HG02610 (cell line): ENCODE measurements at regions not wholly inside any gene's neighbourhood (a gene's known extent, or its start where the extent isn't known, plus 50 kb on each side); places are given as distances from the start of the nearest gene placed in this dataset.
"Not testable (repeated sequence)": the region's sequence is repeated elsewhere in the genome, so short reads cannot be mapped to it uniquely, and the experiment has no call there.

Experiments
- ATAC-seq: cut with Tn5 transposase; IDR thresholded peaks from one replicate; pipeline ENCODE4 v1.9.1; 2021; ENCODE audit warnings: mild to moderate bottlenecking, moderate library complexity; ENCODE audit not compliant: unreplicated experiment

DNA sequence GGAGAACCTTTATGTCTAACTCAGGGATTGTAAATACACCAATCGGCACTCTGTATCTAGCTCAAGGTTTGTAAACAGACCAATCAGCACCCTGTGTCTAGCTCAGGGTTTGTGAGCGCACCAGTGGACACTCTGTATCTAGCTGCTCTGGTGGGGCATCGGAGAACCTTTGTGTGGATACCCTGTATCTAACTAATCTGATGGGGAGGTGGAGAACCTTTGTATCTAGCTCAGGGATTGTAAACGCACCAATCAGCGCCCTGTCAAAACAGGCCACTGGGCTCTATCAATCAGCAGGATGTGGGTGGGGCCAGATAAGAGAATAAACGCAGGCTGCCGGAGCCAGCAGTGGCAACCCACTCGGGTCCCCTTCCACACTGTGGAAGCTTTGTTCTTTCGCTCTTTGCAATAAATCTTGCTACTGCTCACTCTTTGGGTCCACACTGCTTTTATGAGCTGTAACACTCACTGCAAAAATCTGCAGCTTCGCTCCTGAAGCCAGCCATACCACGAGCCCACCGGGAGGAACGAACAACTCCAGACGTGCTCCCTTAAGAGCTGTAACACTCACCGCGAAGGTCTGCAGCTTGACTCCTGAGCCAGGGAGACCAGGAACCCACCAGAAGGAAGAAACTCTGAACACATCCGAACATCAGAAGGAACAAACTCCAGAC is 1673.2 kb upstream of the B3GALT2 start:
- ATAC-seq, result not testable (repeated sequence)

DNA sequence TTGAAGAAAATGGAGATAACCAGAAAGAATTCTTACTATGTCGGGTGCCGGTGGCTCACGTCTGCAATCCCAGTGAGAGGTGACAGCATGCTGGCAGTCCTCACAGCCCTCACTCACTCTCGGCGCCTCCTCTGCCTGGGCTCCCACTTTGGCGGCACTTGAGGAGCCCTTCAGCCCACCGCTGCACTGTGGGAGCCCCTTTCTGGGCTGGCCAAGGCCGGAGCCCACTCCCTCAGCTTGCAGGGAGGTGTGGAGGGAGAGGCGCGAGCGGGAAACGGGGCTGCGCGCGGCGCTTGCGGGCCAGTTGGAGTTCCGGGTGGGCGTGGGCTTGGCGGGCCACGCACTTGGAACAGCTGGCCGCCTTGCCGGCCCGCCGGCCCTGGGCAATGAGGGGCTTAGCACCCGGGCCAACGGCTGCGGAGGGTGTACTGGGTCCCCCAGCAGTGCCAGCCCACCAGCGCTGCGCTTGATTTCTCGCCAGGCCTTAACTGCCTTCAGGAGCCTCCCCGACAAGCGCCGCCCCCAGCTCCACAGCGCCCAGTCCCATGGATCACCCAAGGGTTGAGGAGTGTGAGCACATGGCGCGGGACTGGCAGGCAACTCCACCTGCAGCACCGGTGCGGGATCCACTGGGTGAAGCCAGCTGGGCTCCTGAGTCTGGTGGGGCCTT is 1672.5 kb upstream of the B3GALT2 start:
- ATAC-seq, result not testable (repeated sequence)

DNA sequence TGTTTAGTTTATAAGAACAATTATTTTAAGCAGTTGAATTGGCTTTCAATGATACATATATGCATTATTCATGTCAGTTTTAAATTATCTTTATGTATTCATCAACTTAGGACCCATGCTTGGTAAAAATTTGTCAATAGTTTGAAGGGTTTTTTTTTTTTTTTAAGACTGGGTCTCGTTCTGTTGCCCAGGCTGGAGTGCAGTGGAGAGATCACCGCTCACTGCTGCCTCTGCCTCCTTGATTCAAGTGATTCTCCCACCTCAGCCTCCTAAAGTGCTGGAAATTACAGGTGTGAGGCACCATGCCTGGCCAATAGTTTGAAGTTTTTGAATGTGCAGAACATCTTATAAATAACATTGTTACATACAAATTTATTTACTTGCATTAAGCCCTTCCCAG is 1671.0 kb upstream of the B3GALT2 start:
- ATAC-seq, result no peak

DNA sequence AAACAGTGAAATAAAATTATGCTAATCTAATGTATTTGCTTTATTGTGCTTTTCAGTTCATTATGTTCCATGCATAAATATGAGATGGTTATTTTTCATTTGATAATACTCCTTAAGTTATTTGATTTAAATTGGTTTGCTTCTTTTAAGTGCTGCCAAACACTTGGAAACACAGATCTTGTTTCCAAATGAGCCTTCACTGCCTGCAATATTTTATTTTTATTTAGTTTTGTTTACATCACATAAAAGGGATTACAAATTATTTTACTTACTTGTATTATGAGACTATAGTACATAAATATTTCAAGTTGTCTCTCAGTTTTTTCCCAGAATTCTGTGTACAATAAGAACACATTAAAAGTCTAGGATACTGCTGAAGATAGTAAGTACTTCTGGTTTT is 1662.4 kb upstream of the B3GALT2 start:
- no peak for ATAC-seq

DNA sequence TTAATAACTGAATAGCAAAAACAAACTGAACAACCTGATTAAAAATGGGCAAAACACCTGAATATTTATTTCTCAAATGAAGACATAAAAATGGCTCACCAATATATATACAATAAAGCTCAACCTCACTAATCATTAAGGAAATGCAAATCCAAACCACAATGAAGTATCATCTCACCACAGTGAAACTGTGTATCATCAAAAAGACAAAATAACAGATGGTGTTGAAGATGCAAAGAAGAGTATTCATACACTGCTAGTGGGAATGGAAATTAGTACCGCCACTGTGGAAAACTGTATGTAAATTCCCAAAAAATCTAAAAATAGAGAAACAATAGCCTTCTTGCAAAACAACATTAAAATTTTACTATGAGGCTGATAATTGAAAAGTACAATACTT is 1660.1 kb upstream of the B3GALT2 start:
- ATAC-seq, result peak; percentile 73

DNA sequence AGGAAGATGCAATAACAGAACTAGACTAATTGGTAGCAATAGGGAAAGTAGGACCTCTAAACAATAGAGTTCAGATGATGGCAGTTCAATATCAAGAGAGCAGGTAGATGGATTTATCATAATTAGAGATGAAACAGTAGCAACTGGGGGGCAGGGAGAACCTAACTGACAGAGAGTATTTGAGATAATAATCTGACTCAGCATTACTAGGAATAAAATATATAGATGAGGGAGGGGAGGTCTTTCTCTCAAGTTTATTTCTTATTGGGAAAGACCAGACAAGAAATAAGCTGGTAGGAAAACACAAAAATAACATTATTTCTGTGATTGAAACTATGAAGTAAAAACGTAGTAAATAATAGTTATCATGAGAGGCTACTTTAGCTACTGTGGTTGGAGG is 1656.7 kb upstream of the B3GALT2 start:
- no peak for ATAC-seq

DNA sequence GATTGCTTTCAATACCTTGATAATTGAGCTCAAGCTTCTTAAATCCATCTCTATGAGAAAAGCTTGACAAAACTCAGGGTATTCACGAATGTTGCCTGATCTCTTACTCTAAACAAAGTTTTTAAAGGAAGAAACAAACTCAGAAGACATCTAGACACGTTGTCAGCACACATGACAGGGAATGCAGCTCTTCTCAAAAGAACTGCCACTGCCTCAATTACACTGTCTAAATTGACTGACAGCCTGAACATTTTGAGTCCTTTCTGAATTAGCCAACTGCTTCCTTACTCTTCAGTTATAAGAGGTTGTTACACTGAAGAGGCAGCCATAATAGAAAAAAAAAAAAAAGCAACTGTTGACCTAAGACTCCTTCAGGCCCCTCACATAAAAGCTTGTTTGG is 1646.7 kb upstream of the B3GALT2 start:
- ATAC-seq, result no peak

DNA sequence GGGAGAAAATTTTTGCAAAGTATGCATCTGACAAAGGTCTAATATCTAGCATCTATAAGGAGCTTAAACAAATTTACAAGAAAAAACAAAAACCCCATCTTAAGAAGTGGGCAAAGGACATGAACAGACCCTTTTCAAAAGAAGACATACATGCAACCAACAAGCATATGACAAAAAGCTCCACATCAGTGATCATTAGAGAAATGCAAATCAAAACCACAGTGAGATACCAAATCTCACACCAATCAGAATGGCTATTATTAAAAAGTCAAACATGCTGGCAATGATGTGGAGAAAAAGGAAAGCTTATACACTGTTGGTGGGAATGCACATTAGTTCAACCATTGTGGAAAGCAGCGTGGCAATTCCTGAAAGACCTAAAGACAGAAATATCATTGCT is 1645.2 kb upstream of the B3GALT2 start:
- ATAC-seq, result not testable (repeated sequence)

DNA sequence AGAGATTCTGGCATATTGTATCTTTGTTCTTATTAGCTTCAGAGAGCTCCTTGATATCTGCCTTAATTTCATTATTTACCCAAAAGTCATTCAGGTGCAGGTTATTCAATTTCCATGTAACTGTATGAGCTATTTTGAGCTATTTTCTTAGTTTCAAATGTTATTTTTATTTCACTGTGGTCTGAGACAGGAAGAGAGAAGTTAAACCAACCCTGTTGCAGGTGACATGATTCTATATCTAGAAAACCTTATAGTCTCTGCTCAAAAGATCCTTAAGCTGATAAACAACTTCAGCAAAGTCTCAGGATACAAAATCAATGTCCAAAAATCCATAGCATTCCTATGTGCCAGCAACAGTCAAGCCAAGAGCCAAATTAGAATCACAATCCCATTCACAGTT is 1644.0 kb upstream of the B3GALT2 start:
- peak; percentile 88 for ATAC-seq

DNA sequence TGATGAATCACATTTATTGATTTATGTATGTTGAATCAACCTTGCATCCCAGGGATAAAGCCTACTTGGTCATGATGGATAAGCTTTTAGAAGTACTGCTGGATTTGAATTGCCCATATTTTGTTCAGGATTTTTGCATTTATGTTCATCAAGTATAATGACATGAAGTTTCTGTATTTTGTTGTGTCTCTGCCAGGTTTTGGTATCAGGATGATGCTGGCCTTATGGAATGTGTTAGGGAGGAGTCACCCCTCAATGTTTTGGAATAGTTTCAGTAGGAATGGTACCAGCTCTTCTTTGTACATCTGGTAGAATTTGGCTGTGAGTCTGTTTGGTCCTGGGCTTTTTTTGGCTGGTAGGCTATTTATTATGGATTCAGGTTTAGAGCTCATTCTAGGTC is 1643.1 kb upstream of the B3GALT2 start:
- no peak for ATAC-seq

DNA sequence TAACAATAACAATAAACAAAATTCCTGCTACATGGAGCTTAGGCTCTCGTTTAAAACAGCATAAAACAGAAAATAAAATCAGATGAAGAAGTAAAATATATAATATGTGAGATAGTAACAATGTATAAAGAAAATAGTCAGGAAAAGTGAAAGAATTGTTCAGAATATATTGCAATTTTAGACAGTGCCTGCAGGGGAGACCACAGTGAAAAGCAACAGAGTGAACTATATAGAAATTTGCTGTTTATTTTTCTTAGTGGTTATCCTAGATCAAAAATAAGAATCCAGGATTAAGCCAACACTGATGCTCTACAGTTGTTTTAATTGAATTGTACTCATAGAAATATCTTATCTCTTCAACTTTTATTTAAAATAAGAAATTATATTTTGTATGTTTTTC is 1639.0 kb upstream of the B3GALT2 start:
- no peak for ATAC-seq

DNA sequence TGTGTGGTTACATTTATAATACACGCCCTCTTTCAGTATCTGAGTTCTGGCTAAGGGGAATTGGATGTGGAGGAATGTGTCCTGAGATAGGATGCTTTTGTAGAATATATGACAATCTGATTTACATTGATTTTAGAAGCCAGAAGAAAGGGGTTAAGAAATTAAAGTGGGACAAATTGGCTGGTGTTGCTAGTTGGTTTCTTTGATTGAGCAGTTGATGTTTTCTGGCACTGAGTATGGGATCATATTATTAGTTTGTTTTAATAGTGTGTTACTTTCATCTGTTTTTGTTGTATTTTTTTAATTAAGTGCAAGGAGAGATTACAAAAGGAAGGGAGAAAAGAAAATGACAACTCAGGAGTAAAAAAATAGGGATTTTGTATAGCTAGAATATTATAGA is 1634.7 kb upstream of the B3GALT2 start:
- no peak for ATAC-seq

DNA sequence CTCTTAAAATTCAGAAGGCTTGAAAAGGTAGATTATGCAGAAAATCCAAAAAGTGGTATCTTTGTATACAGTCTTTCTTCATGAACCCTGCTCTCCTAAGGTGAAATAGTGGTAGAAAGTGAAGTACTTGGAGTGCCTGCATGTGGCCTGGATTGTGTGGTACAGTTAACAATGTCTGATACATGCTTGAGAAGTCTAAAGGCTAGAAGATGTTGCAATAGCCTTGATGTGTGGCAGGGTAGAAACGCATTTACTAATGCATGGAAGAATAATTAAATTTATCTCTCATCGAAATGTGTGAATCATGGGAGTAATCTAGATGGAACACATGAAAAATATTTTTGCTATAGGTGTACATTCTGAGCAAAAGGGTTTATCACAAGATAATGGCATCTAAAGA is 1632.3 kb upstream of the B3GALT2 start:
- no peak for ATAC-seq

DNA sequence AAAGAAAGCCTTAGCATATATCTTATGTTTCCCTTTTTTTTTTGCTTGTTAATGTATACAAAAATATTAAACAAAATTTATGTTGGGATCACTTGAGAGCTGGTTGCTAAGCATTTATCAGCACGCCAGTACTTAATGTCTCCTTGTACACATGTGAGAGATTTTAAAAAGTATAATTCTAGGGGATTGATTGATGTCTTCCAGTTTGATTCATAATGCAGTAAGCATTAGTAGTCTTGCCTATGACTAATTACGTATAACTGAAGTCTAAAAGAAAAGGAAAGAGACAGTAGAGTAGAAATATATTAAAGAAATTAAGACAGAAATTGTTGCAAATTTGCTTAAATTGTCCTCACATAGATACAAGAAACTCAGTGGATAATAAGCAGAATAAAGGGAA is 1630.4 kb upstream of the B3GALT2 start:
- no peak for ATAC-seq

DNA sequence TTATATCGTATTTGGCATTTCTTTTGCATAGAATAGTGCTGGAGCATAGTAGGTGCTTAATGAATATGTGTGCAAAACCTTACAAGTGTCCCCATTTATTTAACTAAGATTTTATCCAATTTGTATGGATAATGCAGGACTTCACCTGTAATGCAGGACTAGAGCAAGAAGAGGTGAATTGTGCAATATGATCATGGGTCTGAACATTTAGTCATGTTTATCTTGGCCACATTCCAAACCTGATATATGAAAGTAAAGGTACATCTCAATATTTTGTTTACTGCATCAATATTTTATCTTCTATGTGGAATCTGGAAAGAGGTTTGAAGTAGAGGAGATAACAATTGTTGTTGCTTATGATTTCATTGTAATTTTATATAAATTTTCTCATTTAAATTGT is 1626.7 kb upstream of the B3GALT2 start:
- ATAC-seq, result no peak

DNA sequence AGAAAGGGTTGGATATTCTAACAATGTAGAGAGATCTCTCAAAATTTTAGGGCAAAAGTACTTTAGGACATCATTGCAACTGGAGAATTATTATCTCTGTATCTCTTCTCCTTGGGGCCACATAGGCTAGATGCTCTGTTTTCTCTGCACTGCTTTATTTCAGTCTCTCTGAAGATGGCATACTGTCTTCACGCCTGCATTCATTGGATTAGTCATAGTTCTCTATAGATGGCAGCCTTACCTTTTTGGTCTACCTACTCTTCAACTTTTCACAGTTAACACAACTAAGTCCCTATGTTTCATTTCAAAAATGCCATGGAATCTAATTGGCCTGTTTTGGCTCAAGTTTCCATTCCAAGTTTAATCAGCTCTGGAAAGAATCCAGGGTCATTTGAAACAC is 1623.3 kb upstream of the B3GALT2 start:
- peak; percentile 52 for ATAC-seq

DNA sequence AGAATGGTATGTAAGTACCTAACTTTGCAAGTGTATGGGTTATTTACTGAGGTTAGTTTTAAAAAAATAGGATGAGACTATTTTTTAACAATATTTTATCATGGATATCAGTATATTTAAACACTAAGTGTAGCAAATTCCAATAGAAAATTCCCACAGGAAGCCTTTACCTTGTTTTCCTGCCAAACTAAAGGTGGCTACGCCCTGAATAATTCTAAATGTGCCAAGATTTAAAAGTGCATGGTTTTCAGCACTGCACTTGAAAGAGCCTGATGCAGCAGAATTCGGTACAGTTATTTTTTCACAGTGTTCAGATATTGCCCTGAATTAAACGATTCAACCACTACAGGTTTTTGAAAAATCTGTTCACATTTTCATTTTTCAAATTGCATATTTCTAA is 1622.8 kb upstream of the B3GALT2 start:
- no peak for ATAC-seq

DNA sequence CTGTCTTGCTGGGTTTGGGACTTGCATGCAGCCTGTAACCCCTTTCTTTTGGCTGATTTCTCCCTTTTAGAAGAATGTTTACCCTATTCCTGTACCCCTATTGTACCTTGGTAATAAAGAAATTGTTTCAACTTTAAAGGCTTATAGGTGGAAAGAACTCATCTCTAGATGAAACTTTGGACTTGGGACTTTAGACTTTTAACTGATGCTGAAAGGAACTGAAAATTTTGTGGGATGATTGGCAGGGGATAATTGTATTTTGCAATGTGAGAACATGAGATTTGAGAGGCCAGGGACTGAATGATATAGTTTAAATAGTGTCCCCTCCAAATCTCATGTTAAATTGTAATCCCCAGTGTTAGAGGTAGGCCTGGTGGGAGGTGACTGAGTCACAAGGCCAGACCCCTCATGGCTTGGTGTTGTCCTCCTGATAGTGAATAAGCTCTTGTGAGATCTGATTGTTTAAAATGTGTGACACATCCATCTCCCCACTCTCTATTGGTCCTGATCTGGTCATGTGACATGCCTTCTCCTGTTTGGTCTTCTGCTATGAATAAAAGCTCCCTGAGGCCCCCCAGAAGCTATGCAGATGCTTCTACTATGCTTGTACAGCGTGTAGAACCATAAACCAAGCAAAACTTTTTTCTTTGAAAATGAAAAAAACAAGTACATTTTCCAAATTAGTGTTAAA is 1621.3 kb upstream of the B3GALT2 start:
- ATAC-seq, result no peak

DNA sequence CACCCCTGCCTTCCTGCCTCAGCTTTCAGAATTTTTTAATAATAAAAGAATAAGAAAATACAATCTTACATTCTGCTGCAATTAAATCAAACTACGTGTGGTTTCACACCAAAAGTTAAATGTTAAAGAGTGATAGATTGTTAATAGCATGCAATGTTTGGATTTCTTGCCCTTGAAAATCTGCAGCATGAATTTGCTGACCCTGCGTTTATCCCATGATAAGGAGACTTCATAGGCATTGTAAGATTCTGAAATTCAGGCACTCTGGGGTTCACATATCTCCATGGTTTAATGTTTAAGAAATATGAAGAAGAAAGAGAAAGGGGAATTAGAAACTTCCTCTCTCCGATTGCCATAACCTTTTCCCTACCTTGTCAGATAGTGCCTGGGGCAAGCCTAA is 1616.2 kb upstream of the B3GALT2 start:
- no peak for ATAC-seq

DNA sequence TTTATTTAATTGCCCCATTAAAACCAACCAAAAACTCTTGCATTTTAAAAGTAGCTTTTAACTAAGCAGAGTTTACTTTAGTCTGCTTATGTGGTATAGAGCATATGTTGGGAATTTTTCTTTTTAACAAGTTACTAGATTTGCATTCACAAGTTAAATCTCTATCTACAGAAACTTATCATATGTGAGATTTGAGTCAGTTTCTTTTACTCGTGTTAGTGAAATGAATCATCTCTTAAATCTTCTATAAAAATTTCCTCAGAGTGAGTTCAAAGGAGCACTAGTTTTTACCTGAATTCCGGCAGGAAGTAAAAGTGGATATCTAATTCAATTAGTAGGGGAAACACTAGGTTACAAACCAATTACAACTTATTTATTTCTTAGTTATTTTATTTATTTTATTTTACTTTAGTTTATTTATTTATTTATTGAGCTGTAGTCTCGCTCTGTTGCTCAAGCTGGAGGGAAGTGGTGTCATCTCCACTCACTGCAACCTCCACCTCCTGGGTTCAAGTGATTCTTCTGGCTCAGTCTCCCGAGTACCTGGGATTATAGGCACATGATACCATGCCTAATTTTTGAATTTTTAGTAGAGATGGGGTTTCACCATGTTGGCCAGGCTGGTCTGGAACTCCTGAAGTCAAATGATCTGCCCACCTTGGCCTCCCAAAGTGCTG is 1609.6 kb upstream of the B3GALT2 start:
- peak; percentile 97 for ATAC-seq

DNA sequence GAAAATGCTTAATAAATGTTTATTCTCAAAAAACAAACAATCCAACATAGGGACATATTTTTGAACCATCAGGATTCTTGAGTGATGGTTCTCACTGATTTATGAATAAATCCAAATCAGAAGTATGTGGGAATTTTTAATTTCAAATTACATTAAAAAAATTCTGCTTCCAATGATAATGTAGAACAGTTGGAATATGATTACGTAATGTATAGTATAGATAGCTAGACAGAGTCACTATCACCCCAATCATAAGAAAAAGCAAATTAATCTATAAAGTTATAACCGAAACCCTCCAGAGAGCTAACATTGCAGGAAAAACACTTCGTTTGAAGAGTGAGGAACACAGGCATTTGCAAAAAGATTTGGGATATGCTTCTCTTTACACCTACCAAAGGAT is 1600.6 kb upstream of the B3GALT2 start:
- ATAC-seq, result no peak

DNA sequence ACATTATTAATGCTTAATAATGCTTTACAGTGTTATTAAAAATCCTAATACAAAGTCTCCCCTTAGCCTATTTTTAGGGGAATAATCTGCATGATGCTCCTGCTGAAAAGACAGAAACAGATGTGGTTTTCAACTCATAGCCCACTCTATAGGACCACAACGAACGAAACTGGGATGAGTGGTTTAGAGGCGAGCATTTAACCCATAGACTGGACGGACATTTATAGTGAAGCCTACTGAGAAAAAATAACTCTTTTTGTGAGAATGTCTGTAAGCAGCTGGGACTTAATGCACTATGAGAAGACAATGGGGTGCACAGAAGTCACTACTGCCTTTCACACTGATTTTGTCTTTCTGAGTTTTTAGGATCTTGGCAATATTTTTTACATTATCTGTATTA is 1599.6 kb upstream of the B3GALT2 start:
- no peak for ATAC-seq
